RWPE2 (cell line): ENCODE measurements at regions not wholly inside any gene's neighbourhood (a gene's known extent, or its start where the extent isn't known, plus 50 kb on each side); places are given as distances from the start of the nearest gene placed in this dataset.
"Not testable (repeated sequence)": the region's sequence is repeated elsewhere in the genome, so short reads cannot be mapped to it uniquely, and the experiment has no call there.

Experiments used
- ATAC-seq: fragments of 200-7000 bp; cut with Tn5 transposase; 3 replicates; pipeline ENCODE4 v1.9.1; 2021; ENCODE audit warnings: low read depth
- DNase-seq: peaks from one replicate; pipeline ENCODE4 v3.0.0-alpha.2; 2020; ENCODE audit warnings: low spot score
- H3K27ac ChIP-seq: fragments of 450-650 bp; 2 replicates; pipeline ENCODE4 v1.5.1; 2017; ENCODE audit warnings: mild to moderate bottlenecking; ENCODE audit not compliant: poor library complexity, severe bottlenecking
- H3K27me3 ChIP-seq: fragments of 250-450 bp; sonication (Bioruptor Pico); 2 replicates; pipeline ENCODE4 v1.5.1; 2021; ENCODE audit warnings: mild to moderate bottlenecking, moderate library complexity; ENCODE audit not compliant: insufficient read depth, poor library complexity, severe bottlenecking
- H3K36me3 ChIP-seq: fragments of 250-450 bp; sonication (Bioruptor Pico); 2 replicates; pipeline ENCODE4 v1.5.1; 2020; ENCODE audit warnings: low read depth, mild to moderate bottlenecking, moderate library complexity
- H3K4me1 ChIP-seq: fragments of 250-450 bp; sonication (Bioruptor Pico); 2 replicates; pipeline ENCODE4 v1.5.1; 2021; ENCODE audit warnings: mild to moderate bottlenecking, moderate library complexity; ENCODE audit not compliant: insufficient read depth, poor library complexity, severe bottlenecking
- H3K4me3 ChIP-seq: fragments of 250-450 bp; sonication (Bioruptor Pico); 2 replicates; pipeline ENCODE4 v1.5.1; 2021; ENCODE audit warnings: mild to moderate bottlenecking, moderate library complexity; ENCODE audit not compliant: severe bottlenecking
- H3K9me3 ChIP-seq: fragments of 250-450 bp; sonication (Bioruptor Pico); 2 replicates; pipeline ENCODE4 v1.5.1; 2021; ENCODE audit warnings: mild to moderate bottlenecking, moderate library complexity; ENCODE audit not compliant: severe bottlenecking
- TF ChIP-seq, protein P1 (sequence below): fragments of 450-650 bp; IDR thresholded peaks from one replicate; pipeline ENCODE4 v1.5.1; 2017; ENCODE audit warnings: mild to moderate bottlenecking, moderate library complexity; ENCODE audit not compliant: poor library complexity, severe bottlenecking

GRCh38 chr11:114801773-114802172 lies 123.4 kb downstream of the NXPE2 start:
- H3K27ac ChIP-seq, result no peak overlapping the region
- DNase-seq (no peak), ATAC-seq (no peak)
- TF ChIP-seq, protein P1, sequence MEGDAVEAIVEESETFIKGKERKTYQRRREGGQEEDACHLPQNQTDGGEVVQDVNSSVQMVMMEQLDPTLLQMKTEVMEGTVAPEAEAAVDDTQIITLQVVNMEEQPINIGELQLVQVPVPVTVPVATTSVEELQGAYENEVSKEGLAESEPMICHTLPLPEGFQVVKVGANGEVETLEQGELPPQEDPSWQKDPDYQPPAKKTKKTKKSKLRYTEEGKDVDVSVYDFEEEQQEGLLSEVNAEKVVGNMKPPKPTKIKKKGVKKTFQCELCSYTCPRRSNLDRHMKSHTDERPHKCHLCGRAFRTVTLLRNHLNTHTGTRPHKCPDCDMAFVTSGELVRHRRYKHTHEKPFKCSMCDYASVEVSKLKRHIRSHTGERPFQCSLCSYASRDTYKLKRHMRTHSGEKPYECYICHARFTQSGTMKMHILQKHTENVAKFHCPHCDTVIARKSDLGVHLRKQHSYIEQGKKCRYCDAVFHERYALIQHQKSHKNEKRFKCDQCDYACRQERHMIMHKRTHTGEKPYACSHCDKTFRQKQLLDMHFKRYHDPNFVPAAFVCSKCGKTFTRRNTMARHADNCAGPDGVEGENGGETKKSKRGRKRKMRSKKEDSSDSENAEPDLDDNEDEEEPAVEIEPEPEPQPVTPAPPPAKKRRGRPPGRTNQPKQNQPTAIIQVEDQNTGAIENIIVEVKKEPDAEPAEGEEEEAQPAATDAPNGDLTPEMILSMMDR, result no peak
- no peaks in the 10 kb centered on the region for H3K9me3 ChIP-seq
- H3K27me3 ChIP-seq, result no peaks in the 10 kb centered on the region
- no peaks in the 10 kb centered on the region for H3K36me3 ChIP-seq
- no peaks in the 10 kb centered on the region for H3K4me1 ChIP-seq
- no peak overlapping the region for H3K4me3 ChIP-seq

DNA sequence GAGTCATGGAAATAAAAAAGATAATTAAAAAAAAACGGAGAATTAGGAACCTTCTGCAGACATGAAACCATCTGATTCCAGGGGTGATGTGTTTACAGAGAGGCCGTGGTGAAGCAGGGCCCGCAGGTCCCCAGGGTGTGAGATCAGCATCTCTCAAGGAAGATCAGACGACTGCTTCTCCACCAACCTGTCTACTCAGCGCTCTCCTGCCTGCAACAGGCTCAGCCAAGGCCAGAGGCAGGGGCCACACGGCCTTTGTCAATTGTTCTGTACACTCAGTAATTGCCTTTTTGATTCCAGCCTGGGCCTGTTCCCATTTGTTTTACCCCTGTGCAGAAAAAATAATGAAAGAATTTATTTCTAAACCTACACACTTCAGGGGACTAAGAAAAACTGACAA lies 124.6 kb downstream of the NXPE2 start:
- H3K27ac ChIP-seq, result no peak overlapping the region
- no peak for DNase-seq
- no peak overlapping the region for H3K4me3 ChIP-seq
- TF ChIP-seq, protein P1, result no peak
- H3K27me3 ChIP-seq, result no peaks in the 10 kb centered on the region
- no peaks in the 10 kb centered on the region for H3K36me3 ChIP-seq
- H3K9me3 ChIP-seq, result no peaks in the 10 kb centered on the region
- H3K4me1 ChIP-seq, result no peaks in the 10 kb centered on the region
- ATAC-seq, result no peak

- not testable (repeated sequence) for DNase-seq, ATAC-seq, H3K4me3 ChIP-seq
These were observed 127.1 kb downstream of the NXPE2 start for GRCh38 chr11:114805431-114805830.

GRCh38 chr11:114811971-114812370 lies 133.6 kb downstream of the NXPE2 start:
- Histone ChIP-seq H3K4me3 (no peak overlapping the region), H3K4me1 (no peaks in the 10 kb centered on the region), H3K27me3 (no peaks in the 10 kb centered on the region), H3K36me3 (no peaks in the 10 kb centered on the region), H3K9me3 (no peaks in the 10 kb centered on the region), H3K27ac (no peak overlapping the region)
- ATAC-seq (no peak), DNase-seq (no peak)
- TF ChIP-seq, protein P1, result no peak

More at GRCh38 chr11:114805431-114805830, 127.1 kb downstream of the NXPE2 start:
- not testable (repeated sequence) for H3K27ac ChIP-seq, H3K4me1 ChIP-seq, H3K36me3 ChIP-seq, H3K9me3 ChIP-seq, H3K27me3 ChIP-seq

GRCh38 chr11:114812733-114813132 lies 134.4 kb downstream of the NXPE2 start:
- H3K27me3 ChIP-seq, result no peaks in the 10 kb centered on the region
- DNase-seq, result no peak
- no peaks in the 10 kb centered on the region for H3K36me3 ChIP-seq
- TF ChIP-seq, protein P1, result no peak
- H3K4me3 ChIP-seq, result no peak overlapping the region
- H3K4me1 ChIP-seq, result no peaks in the 10 kb centered on the region
- ATAC-seq, result no peak
- no peaks in the 10 kb centered on the region for H3K9me3 ChIP-seq
- no peak overlapping the region for H3K27ac ChIP-seq
